Chondrocyte (in vitro differentiated cells): ENCODE measurements at regions not wholly inside any gene's neighbourhood (a gene's known extent, or its start where the extent isn't known, plus 50 kb on each side); places are given as distances from the start of the nearest gene placed in this dataset.

Source experiments
- DNase-seq: peaks from one replicate; pipeline ENCODE4 v3.0.0; 2021; ENCODE audit warnings: mixed read lengths, low spot score
- H3K27ac Mint-ChIP-seq: one replicate; pipeline ENCODE4 v1.8.0; 2021; ENCODE audit warnings: mild to moderate bottlenecking, moderate library complexity, mixed read lengths; ENCODE audit not compliant: unreplicated experiment
- H3K27me3 Mint-ChIP-seq: 2 replicates; pipeline ENCODE4 v1.8.0; 2021; ENCODE audit warnings: low read depth, mixed read lengths
- H3K36me3 Mint-ChIP-seq: 2 replicates; pipeline ENCODE4 v1.8.0; 2021; ENCODE audit warnings: low read depth, mixed read lengths
- H3K4me1 Mint-ChIP-seq: 2 replicates; pipeline ENCODE4 v1.8.0; 2021; ENCODE audit warnings: low read depth, mild to moderate bottlenecking, mixed read lengths
- H3K4me3 Mint-ChIP-seq: one replicate; pipeline ENCODE4 v1.8.0; 2021; ENCODE audit warnings: mild to moderate bottlenecking, moderate library complexity, mixed read lengths; ENCODE audit not compliant: unreplicated experiment
- H3K9me3 Mint-ChIP-seq: 2 replicates; pipeline ENCODE4 v1.8.0; 2021; ENCODE audit warnings: low read depth, mixed read lengths
- CTCF ChIP-seq: fragments of 200-600 bp; sonication (generic); IDR thresholded peaks from 2 replicates; pipeline ENCODE4 v1.5.0; 2021; ENCODE audit warnings: antibody characterized with exemption, mild to moderate bottlenecking, moderate library complexity

- Mint-ChIP-seq H3K27ac (no peak overlapping the region), H3K4me3 (no peak overlapping the region), H3K36me3 (no peaks in the 10 kb centered on the region), H3K27me3 (peaks cover 8% of the 10 kb centered on the region), H3K9me3 (no peaks in the 10 kb centered on the region), H3K4me1 (no peaks in the 10 kb centered on the region)
- DNase-seq, result no peak
- TF ChIP-seq CTCF, result no peak
Observed at GRCh38 chr13:111638233-111638632, 317.8 kb downstream of the TEX29 start.

GRCh38 chr13:111639196-111639705 is 318.8 kb downstream of the TEX29 start:
- no peak for DNase-seq
- no peaks in the 10 kb centered on the region for H3K9me3 Mint-ChIP-seq
- no peak overlapping the region for H3K4me3 Mint-ChIP-seq
- no peaks in the 10 kb centered on the region for H3K36me3 Mint-ChIP-seq
- H3K4me1 Mint-ChIP-seq, result no peaks in the 10 kb centered on the region
- peaks cover 9% of the 10 kb centered on the region for H3K27me3 Mint-ChIP-seq
- TF ChIP-seq CTCF, result no peak
- no peak overlapping the region for H3K27ac Mint-ChIP-seq

- no peak for DNase-seq
- Mint-ChIP-seq H3K27ac (no peak overlapping the region), H3K4me1 (no peaks in the 10 kb centered on the region), H3K27me3 (peaks cover 10% of the 10 kb centered on the region), H3K4me3 (no peak overlapping the region), H3K36me3 (no peaks in the 10 kb centered on the region), H3K9me3 (no peaks in the 10 kb centered on the region)
- no peak for TF ChIP-seq CTCF
Observed at GRCh38 chr13:111640006-111640405, 319.6 kb downstream of the TEX29 start.

- no peak for TF ChIP-seq CTCF
- Mint-ChIP-seq H3K27ac (no peak overlapping the region), H3K9me3 (no peaks in the 10 kb centered on the region), H3K36me3 (no peaks in the 10 kb centered on the region), H3K27me3 (peaks cover 10% of the 10 kb centered on the region), H3K4me3 (no peak overlapping the region), H3K4me1 (no peaks in the 10 kb centered on the region)
- no peak for DNase-seq
Observed at GRCh38 chr13:111640476-111640875, 320.0 kb downstream of the TEX29 start.

- DNase-seq, result no peak
- no peaks in the 10 kb centered on the region for H3K36me3 Mint-ChIP-seq
- no peak overlapping the region for H3K27ac Mint-ChIP-seq
- no peaks in the 10 kb centered on the region for H3K9me3 Mint-ChIP-seq
- H3K27me3 Mint-ChIP-seq, result peaks cover 13% of the 10 kb centered on the region
- H3K4me3 Mint-ChIP-seq, result no peak overlapping the region
- H3K4me1 Mint-ChIP-seq, result no peaks in the 10 kb centered on the region
- TF ChIP-seq CTCF, result no peak
Observed at GRCh38 chr13:111642156-111642767, 321.8 kb downstream of the TEX29 start.
